GM19035 (cell line): ENCODE measurements at regions not wholly inside any gene's neighbourhood (a gene's known extent, or its start where the extent isn't known, plus 50 kb on each side); places are given as distances from the start of the nearest gene placed in this dataset.
"Not testable (repeated sequence)": the region's sequence is repeated elsewhere in the genome, so short reads cannot be mapped to it uniquely, and the experiment has no call there.

ENCODE experiments used
- ATAC-seq: cut with Tn5 transposase; IDR thresholded peaks from one replicate; pipeline ENCODE4 v1.9.1; 2021; ENCODE audit not compliant: unreplicated experiment

DNA sequence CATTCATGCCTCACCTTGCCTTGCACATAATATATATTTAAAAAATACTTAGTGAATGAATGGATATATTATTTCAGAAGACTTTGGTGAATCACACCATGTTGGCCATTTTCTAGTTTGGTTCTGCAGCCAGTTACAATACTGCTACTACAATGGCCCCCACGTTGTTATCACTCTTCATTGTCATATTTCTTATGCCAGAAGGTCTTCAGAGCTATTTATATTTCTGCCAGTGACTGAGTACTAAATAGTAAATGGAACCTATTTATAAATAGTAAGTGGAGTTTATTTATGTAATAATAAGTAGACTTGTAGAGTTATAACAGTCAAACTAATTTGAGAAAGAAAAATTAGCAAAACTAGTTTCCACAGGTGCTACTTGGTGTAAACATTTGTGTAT is 516.6 kb upstream of the SYT4 start:
- ATAC-seq = no peak

DNA sequence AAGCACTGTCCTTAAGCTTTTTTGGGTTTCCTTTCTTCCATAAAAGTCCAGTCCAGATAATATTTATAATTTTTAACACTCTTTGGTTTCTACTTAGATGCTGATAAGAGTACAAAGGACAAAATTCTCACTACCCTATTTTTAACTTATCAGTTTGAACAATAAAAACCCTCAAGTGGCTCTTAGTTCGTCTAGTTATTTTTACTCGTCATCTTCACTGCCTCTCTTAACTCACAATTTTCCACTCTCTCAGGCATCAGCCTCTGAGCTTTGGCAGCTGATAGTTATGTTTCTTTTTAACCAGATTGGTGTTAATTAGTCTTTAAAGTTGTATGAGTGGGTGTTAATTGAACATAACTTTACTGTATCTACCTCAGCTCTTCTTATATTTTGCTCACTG is 517.1 kb upstream of the SYT4 start:
- ATAC-seq = no peak

DNA sequence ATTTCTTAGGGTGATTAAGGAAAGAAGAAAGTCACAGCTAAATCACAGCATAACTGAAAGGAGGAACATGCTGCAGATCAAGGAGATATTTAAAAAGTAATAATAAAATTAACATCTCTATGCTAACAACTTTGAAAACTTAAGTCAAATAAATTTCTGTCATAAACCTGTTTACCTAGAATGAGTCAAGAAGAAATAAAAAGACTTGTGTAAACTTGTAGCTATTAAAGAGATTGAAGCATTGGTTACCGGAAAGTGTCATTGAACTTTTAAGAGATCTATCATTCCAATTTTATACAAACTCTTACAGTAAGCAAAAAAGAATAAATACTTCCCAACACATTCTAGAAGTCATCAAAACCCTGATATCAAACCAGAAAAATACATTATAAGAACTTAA is 520.1 kb upstream of the SYT4 start:
- no peak for ATAC-seq

DNA sequence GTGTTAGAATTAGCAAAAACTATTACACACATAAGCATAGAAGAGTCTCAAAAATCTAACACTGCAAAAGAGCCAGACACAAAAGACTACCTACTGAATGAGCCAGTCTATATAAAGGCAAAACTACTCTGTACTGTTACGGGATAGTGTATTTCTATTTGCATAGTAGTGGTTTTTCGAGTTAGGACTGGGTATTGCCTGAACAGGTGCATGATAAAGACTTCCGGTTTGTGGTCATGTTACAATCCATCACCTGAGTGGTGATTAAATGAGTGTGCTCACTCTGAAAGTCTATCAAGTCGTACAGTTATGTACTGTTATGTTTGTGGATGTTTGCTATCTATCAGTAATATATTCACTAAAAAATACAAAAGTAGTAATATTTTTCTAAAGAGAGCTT is 523.3 kb upstream of the SYT4 start:
- no peak for ATAC-seq

DNA sequence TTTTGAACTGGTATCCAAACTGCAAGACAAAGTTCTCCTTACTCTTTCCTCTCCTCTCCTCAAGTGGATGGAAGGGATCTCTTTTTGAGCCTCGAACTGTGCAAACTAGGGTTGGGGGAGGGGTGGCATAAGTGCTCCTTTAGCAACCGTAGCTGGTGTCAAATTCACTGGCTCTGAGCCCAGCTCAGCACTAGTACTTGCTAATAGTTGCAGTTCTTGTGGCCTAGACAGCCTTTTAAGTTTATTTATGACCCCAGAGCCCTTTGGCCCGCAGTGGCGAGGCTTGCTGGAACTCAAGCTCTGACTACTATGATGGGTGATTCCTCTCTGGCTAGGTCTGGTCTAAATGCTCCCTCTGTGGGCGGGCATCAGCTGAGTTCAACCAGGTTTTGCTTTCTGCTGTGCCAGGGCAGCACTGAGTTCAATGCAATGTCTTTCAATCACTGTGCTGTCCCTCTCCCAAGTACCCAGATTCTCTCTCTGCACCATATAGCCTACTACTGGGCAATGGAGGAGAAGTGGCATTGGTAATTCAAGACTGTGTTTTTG is 528.4 kb upstream of the SYT4 start:
- no peak for ATAC-seq

DNA sequence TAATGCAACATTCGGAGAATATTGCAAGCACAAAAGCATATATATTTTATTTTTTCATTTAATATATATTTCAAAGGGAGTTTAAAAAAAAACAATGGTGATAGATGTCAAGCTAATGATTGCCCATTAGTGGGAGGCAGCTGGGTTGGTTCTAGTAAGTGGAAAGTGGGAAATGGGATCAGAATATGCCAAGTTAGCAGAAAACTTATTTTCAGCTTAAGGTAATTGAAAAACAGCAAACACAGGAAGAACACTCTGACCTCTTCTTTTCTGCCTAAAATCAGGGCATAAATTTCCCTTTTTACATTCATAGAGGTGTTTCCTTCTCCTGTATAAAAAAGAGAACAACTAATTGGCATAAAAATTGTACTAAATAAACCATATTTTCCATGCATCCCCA is 535.3 kb upstream of the SYT4 start:
- ATAC-seq = no peak

DNA sequence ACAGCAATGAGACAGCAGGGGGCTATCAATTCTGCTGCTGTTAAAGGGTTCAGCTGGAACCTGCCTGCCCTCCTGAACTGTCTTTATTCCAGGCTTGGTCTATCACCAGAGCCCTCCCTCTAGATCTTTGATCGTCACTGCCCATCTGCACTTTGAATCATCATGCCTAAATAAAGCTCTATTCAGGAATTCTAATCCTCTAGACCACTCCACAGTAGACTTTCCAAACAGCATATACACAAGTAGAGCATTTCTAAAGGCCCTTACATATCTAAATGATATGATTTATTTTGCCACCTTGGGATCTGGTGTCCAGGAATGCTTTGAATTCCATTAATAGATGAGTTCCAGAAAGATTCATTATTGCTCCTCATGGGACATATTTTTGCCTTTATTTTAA is 542.1 kb upstream of the SYT4 start:
- ATAC-seq = no peak

DNA sequence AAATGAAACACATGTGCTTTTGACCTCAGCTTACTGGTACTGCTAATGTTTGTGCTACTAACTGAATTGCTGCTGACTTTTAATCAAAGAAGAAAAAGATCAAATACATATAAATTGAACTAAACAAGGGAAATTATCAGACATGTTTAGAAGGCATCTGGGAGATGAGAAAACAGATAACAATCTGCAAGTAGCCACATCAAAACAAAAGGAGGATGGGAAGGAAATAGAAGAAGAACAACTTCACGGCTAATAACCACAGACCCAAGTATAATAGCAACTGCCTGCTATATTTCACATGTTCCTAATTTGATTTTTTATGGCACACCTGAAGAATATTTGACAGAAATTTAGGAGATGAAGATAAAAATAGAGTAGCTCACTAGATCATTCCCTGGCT is 542.6 kb upstream of the SYT4 start:
- ATAC-seq = no peak

DNA sequence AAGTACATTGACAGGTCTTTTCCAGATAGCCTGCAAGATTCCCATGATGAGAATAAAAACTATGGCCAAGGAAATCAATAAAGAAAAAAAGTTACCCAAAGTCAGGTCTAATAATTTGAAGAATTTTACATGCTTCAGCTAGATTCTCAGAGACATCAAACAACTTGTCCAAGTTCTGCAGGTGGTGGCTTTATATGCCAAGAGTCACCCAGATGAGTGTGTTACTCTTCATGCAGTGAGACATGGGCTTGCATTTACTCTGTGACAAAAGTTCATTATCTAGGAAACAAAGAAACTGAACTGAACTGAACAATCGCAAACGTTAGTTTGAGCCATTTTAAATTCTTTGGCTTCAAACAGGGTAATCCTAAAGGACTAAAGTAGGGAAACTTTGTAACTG is 548.5 kb upstream of the SYT4 start:
- ATAC-seq = no peak

DNA sequence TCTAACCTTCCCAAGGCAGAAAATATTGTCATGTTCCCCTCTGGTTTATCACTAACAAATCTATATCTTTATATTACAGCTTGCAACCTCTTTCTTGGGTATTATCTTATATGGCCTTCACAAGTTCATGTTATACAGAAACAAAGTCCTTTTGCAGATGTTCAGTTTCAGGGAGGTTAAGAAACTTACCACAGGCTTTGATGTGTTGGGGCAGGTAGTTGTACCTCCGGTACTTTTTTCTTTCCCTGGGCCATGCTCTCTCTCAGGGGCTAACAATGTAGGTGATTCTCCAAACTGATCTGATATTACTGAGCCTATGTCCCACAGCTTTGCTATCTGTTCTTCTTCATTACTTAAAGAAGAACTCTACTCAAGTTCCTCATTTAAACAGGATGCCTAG is 548.9 kb upstream of the SYT4 start:
- ATAC-seq = no peak

DNA sequence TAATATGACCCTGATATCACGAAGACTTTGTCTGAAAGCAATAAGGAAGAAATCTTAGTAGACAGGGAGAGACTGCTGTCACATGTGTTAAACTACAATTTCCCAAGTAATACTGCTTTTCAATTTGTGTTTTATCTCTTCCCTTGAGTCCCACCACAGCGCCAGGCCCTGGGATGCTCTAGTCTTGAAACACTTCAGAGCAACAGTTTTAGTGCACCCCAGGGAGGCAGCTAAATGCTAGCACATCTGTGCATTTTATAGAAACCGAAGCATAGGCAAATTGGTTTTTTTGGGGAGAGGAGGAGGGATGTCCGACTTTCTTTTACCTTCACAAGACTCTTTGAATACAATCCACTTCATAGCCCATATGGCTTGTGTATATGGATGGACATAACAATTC is 550.0 kb upstream of the SYT4 start:
- ATAC-seq = no peak

DNA sequence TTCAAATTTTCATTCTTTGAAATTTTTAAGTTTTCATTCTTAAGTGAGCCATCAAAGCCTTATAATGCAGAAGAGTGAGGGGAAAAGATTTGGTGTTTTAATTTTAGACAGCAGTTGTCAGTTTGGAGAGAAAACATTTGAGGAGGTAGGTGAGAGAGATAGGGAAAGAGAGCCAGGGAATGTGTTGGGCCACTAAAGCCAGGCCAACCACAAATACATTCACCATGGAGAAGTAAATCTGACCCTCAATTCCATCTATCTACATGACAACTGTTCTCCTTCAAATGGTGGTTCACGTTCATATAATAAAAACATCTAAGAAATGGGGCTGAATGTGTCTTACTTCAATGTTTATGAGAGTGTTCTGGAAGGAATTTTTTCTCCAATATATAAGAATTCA is 553.0 kb upstream of the SYT4 start:
- no peak for ATAC-seq

DNA sequence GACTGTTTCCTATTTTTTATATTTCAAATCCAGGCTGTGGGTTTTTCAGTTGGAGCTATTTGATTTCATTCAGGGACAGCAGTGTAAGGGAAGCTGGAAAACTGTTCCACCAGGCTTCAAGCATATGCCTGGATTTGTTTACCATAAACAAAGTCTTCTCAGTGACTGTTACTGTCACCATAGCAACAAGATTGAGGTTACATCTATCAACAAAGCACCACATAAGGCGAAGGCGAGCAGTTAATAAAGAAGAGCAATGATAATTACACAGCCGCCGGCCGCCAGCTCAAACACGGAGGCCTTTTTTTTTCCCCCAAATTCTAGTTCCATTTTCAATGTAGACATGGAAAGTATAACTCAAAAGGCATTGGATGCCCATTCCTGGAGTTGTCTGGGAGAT is 553.7 kb upstream of the SYT4 start:
- ATAC-seq = no peak

DNA sequence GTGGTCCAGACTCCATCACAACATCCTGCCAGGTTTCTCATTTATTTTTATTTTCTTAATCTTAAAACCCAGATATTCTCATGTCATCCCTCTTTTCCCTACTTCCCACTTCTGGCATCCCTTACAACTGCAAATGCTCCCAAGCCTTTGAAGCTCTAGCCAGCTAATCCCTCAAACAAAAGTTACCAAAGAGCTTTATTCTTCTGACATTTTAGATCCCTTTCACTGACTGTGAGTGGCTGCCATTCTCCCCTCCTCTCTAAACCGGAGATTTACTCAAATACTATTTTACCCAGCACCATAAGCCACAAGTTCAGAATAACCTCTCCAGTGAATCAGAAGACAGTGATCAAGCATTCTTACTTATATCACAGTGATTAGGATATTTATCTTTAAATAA is 569.0 kb upstream of the SYT4 start:
- ATAC-seq = no peak

DNA sequence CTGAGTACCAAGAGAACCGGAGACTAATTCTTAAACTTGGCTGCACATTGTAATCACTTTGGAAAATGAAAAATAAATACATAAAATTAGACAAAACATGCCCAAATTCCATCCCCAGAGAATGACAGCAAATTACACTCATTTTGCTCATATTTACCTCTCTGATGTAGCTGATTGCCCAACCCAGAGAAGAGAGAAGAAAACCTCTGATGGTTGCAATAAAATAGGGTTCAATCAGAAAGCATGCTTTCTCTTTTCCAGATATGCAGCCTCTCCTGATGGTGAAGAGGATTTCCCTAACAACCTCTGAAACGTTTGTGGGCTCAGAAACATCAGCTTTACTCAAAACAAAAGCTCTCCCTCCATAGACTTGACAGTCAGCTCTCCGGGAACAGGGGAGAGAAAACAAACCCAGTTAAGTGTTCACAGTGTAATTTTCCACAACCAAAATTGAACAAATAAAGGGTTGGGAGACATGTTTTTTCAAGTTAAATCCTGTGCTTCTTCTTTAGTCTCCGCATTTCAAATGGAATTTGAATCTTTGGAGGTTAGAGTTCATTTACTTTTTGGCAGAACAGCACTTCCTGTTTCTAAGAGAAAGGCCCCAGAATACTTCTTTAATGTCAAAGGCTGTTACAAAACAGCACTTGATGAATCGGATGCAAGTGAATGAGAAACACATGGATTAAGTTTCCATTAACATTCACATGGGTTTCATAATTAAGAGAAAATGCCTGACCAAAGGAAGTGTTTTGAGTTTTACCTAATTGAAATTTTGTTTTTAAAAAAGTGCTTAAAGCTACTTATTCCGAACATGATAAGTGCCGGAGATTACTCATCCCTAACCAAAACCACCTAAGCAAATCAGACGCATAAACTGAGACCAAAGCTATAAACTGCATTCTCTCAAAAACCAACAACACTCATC is 570.1 kb upstream of the SYT4 start:
- no peak for ATAC-seq

DNA sequence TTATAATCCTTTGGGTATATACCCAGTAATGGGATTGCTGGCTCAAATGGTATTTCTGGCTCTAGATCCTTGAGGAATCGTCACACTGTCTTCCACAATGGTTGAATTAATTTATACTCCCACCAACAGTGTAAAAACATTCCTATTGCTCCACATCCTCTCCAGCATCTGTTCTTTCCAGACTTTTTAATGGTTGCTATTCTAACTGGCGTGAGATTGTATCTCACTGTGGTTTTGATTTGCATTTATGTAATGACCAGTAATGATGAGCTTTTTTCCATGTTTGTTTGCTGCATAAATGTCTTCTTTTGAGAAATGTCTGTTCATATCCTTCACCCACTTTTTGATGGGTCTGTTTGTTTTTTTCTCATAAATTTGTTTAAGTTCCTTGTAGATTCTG is 572.5 kb upstream of the SYT4 start:
- ATAC-seq = not testable (repeated sequence)

DNA sequence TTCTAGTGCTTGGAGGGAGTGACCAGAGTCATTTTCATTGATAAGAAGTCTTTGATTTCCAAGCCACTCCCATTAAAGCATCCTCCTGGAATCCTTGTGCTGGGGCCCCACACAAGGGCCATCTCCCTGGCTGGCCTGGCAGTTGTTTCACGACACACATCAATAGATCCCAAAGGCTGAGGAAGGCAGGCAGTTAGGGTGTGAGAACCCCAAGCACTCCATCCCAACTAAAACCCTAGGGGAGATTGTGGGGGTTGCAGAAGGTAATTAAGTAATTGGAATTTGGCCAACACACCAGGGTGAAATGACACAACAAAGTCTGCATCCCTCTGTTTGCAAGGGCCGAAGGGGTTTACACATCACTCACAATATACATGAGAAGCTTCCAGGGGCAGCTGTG is 578.1 kb upstream of the SYT4 start:
- no peak for ATAC-seq

DNA sequence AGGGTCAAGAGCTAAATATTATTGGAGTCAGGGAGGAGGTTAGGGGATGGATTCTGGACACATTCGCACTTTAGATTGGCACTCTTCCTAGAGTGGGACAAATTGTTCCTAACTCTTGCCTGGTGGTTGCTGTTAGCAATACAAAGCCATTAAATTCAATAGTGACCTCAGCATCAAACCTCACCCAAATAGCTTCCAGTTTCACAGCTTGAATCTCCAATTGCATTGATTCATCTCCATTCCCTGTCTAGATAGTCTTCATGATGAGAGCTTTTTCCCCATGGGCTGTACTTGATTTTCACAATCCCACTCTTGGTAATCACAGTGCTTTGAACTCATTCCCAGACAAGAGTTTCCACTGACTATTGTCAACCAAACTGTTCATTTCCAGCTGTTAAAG is 585.9 kb upstream of the SYT4 start:
- no peak for ATAC-seq

DNA sequence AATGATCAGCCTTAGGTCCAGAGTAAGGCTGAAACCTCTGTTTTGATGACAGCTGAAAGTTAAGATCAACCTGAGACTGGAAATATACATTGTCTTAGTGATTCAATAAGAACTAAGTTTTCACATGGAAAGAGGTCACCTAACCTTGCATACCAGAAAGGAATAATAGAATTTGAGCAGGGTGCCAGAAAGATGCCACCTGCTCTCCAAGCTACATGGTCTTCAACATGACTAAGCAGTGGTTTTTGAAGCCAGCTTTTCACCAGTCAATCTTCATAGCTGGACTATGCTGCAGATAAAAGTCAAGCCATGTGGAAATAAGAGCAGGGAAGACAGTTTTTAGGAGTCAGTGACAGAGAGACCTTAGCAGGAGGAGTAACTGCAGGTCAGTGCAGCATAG is 589.4 kb upstream of the SYT4 start:
- ATAC-seq = no peak

DNA sequence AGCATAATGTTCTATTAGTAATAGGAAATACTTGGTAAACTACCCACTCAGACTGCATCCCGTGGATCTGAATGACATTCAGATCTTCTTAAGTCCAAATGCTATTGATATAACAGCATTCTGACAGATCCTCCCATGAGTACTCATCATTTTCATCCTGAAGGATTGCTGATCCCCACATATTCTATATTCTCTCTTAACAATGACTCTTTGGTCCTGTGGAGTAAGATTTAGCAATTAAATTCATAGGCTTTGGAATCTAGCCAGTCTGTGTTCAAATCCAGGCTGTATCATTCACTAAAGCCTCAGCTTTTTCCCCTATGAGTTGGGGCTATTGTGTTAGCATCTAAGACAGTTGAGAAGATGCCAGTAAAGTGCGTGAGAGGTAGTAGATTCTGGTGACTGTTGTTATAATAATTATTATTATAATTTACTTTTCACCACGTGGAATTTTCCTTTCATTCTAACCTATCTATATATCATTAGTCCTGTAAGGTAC is 591.3 kb upstream of the SYT4 start:
- ATAC-seq = no peak

DNA sequence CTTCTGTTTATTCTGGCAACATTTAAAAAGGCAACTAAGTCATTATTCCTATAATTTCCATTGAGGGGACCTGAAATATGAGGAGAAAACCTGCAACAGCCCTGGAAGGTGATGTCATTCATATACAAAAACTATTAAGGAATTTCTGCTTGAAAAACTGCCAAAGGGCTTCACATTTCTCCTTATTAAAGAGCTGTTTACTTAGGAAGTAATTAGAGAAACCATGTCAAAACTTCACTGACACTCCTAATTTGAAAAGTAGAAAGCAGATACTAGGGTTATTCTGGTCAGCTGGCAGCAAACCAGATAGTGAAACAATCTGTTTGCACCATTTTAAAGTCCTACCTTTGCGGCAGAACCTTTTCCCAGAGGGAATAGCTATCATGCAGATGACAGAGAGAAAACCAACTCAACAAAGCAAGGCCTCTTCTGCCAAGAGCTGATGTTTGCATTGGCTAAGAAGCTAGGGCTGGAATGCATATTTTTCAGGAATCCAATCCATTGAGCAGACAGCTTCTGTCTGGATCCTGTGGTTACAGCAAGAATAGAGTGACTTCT is 592.2 kb upstream of the SYT4 start:
- no peak for ATAC-seq

DNA sequence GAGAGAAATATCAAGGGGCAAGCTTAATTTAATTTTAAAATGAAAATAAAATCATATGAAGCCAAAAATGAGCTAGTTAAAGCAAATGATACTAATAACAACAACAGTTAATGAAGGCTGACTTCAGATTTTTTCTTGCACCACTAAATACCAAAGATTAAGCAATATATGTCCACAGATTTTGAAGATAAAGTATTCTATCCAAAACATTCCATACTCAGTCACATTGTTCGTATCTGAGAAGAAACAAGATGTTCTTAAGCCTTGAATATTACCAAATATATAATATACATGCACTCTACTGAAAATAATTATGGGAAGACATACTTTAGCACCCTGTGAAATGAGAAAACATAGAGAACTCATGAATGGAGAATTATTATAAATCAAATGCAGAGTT is 593.3 kb upstream of the SYT4 start:
- ATAC-seq = no peak
